GM12878 (cell line): ENCODE measurements at regions not wholly inside any gene's neighbourhood (a gene's known extent, or its start where the extent isn't known, plus 50 kb on each side); places are given as distances from the start of the nearest gene placed in this dataset.

ENCODE experiments used
- ATAC-seq: fragments of 200-7000 bp; cut with Tn5 transposase; 3 replicates; pipeline ENCODE4 v1.9.1; 2020; ENCODE audit warnings: mild to moderate bottlenecking, moderate library complexity
- BruUV-seq: library from RNA; stranded (reverse); fragments of 400-500 nt; replicated peaks from 2 replicates; lab custom pipeline; 2021; lab: Mats Ljungman, UMichigan
- CTCF ChIA-PET: fragments of 300-600 bp; sonication (Branson Sonifier 250); formaldehyde crosslinking; extraction: SDS; loops from one replicate; lab custom pipeline; 2021; ENCODE audit warnings: inconsistent platforms; lab: Yijun Ruan, JAX
- POLR2A ChIA-PET: fragments of 350-600 bp; formaldehyde crosslinking; extraction: SDS; loops from one replicate; lab custom pipeline; 2021; ENCODE audit warnings: inconsistent platforms; lab: Charles Lee
- RAD21 ChIA-PET: fragments of 300-600 bp; sonication (Branson Sonifier 250); formaldehyde crosslinking; loops from one replicate; lab custom pipeline; 2023; ENCODE audit warnings: antibody characterized with exemption; ENCODE audit not compliant: unreplicated experiment; lab: Charles Lee
- SMC1A ChIA-PET: fragments of 300-600 bp; sonication (Branson Sonifier 250); formaldehyde crosslinking; loops from one replicate; lab custom pipeline; 2023; ENCODE audit not compliant: unreplicated experiment, uncharacterized antibody; lab: Charles Lee
- DNase-seq: peaks from one replicate; pipeline ENCODE4 v3.0.0-alpha.2; 2011; ENCODE audit warnings: low read depth, low spot score
- FAIRE-seq: peaks from 3 replicates; lab custom pipeline; 2011; peaks lifted over from hg19 to GRCh38; lab: Jason Lieb, UNC
- H2AFZ ChIP-seq: 2 replicates; pipeline ENCODE4 v1.6.0; 2011; ENCODE audit warnings: low read depth, low read length, control low read depth; ENCODE audit not compliant: control insufficient read depth
- H3K27ac ChIP-seq: 2 replicates; pipeline ENCODE4 v1.5.1; 2011; ENCODE audit warnings: control low read depth; ENCODE audit not compliant: control insufficient read depth, insufficient read depth
- H3K27me3 ChIP-seq, 2 experiments: replicated peaks in 1 of 2; 2 replicates each; pipeline versions ENCODE4 v1.6.0 to v1.6.1; 2011; ENCODE audit warnings: low read length in 1 of 2; ENCODE audit not compliant: control insufficient read depth in 2 of 2, insufficient read depth in 2 of 2
- H3K36me3 ChIP-seq, 2 experiments: 2 replicates each; pipeline ENCODE4 v1.5.1; 2011; ENCODE audit warnings: low read length in 1 of 2; ENCODE audit not compliant: control insufficient read depth in 2 of 2, insufficient read depth in 2 of 2
- H3K4me1 ChIP-seq: 2 replicates; pipeline ENCODE4 v1.6.1; 2011; ENCODE audit warnings: mild to moderate bottlenecking, low read length, moderate library complexity, mixed read lengths; ENCODE audit not compliant: control insufficient read depth, insufficient read depth
- H3K4me2 ChIP-seq: 2 replicates; pipeline ENCODE4 v1.6.0; 2011; ENCODE audit warnings: control low read depth; ENCODE audit not compliant: control insufficient read depth, insufficient read depth
- H3K4me3 ChIP-seq: fragments of 200-600 bp; sonication (generic); 2 replicates; pipeline ENCODE4 v1.5.1; 2016
- H3K79me2 ChIP-seq: 2 replicates; pipeline ENCODE4 v1.6.0; 2011; ENCODE audit warnings: low read length; ENCODE audit not compliant: control insufficient read depth, insufficient read depth
- H3K9ac ChIP-seq: 2 replicates; pipeline ENCODE4 v1.8.0; 2011; ENCODE audit warnings: low read length, control low read depth, mixed read lengths; ENCODE audit not compliant: control insufficient read depth, insufficient read depth
- H3K9me3 ChIP-seq: replicated peaks from 3 replicates; pipeline ENCODE4 v1.5.1; 2011; ENCODE audit warnings: mild to moderate bottlenecking, low read length; ENCODE audit not compliant: control insufficient read depth, insufficient read depth
- H4K20me1 ChIP-seq: 2 replicates; pipeline ENCODE4 v1.6.0; 2011; ENCODE audit not compliant: control insufficient read depth, insufficient read depth
- ATF3 ChIP-seq: IDR thresholded peaks from 2 replicates; pipeline ENCODE4 v1.6.1; 2011; ENCODE audit warnings: low read depth, mild to moderate bottlenecking, low read length, moderate library complexity, borderline replicate concordance; ENCODE audit errors: extremely low read depth
- CHD2 ChIP-seq: IDR thresholded peaks from 2 replicates; pipeline ENCODE4 v1.6.1; 2011; ENCODE audit warnings: low read depth, low read length, improper control_type of control experiment, borderline replicate concordance
- IRF3 ChIP-seq: fragments of 450-650 bp; IDR thresholded peaks from 2 replicates; pipeline ENCODE4 v1.6.1; 2014; ENCODE audit warnings: mild to moderate bottlenecking
- KAT2A ChIP-seq: conservative IDR thresholded peaks from 2 replicates; pipeline ENCODE4 v1.6.1; 2011; ENCODE audit warnings: low read depth, low read length; ENCODE audit not compliant: control insufficient read depth
- NFYA ChIP-seq: IDR thresholded peaks from 2 replicates; pipeline ENCODE4 v1.6.1; 2011; ENCODE audit warnings: low read depth, mild to moderate bottlenecking, low read length, improper control_type of control experiment, borderline replicate concordance
- NR2C1 ChIP-seq: fragments of 450-650 bp; IDR thresholded peaks from 2 replicates; pipeline ENCODE4 v1.6.1; 2017; ENCODE audit warnings: antibody characterized with exemption, mild to moderate bottlenecking, moderate library complexity
- PAX5 ChIP-seq: IDR thresholded peaks from 2 replicates; pipeline ENCODE4 v1.6.1; 2011; ENCODE audit warnings: low read depth, low read length, borderline replicate concordance
- POLR2AphosphoS2 ChIP-seq: IDR thresholded peaks from 2 replicates; pipeline ENCODE4 v1.6.1; 2011; ENCODE audit warnings: low read depth, mild to moderate bottlenecking, low read length, improper control_type of control experiment, moderate library complexity
- ZBTB33 ChIP-seq: fragments of 450-650 bp; IDR thresholded peaks from 2 replicates; pipeline ENCODE4 v1.6.1; 2017; ENCODE audit warnings: mild to moderate bottlenecking
- ZNF622 ChIP-seq: fragments of 450-650 bp; IDR thresholded peaks from 2 replicates; pipeline ENCODE4 v1.6.1; 2017; ENCODE audit warnings: mild to moderate bottlenecking, inconsistent platforms
- WGBS: methylation state at CpG from one replicate; pipeline ENCODE4 v1.1.6; 2016; ENCODE audit warnings: low lambda C conversion rate; ENCODE audit not compliant: insufficient replicate concordance, insufficient coverage; ENCODE audit errors: missing lambda C conversion rate; 5-methylcytosine and 5-hydroxymethylcytosine counted together
- in situ Hi-C: fragments of 300-500 bp; cut with MboI; formaldehyde crosslinking; loops from 9 replicates; pipeline ENCODE4 v1.14.3; 2018; ENCODE audit warnings: mixed read lengths
- intact Hi-C: fragments of 100-400 bp; cut with micrococcal nuclease; formaldehyde crosslinking; loops from one replicate; pipeline ENCODE4 v1.14.2; 2022; ENCODE audit not compliant: unreplicated experiment
- TF ChIP-seq, protein P1 (sequence below): IDR thresholded peaks from 2 replicates; pipeline ENCODE4 v1.6.1; 2012; ENCODE audit warnings: low read depth, low read length, improper control_type of control experiment
- TF ChIP-seq, protein P2 (sequence below): fragments of 450-650 bp; IDR thresholded peaks from 2 replicates; pipeline ENCODE4 v1.6.1; 2018; ENCODE audit warnings: borderline replicate concordance, mild to moderate bottlenecking; ENCODE audit not compliant: partially characterized antibody
- TF ChIP-seq, protein P3 (sequence below): fragments of 450-650 bp; IDR thresholded peaks from 2 replicates; pipeline ENCODE4 v1.6.1; 2017; ENCODE audit warnings: borderline replicate concordance

- no peak overlapping the region for H3K4me3 ChIP-seq
- H3K9me3 ChIP-seq: no peaks in the 10 kb centered on the region; the same call in 2 of the 3 replicates
- intact Hi-C loops (no loop called here), in situ Hi-C loops (no loop called here)
- CTCF ChIA-PET: no interaction called here
- no peaks in the 10 kb centered on the region for H3K36me3 ChIP-seq
- H4K20me1 ChIP-seq: no peaks in the 10 kb centered on the region
- FAIRE-seq: no peak
- WGBS: 32% methylated on average over 16 of the region's 16 CpGs
- no peak for ATAC-seq
- BruUV-seq: no TSS peak
- no peak for TF ChIP-seq NFYA
- TF ChIP-seq, protein P1, sequence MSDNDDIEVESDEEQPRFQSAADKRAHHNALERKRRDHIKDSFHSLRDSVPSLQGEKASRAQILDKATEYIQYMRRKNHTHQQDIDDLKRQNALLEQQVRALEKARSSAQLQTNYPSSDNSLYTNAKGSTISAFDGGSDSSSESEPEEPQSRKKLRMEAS: no peak
- TF ChIP-seq, protein P2, sequence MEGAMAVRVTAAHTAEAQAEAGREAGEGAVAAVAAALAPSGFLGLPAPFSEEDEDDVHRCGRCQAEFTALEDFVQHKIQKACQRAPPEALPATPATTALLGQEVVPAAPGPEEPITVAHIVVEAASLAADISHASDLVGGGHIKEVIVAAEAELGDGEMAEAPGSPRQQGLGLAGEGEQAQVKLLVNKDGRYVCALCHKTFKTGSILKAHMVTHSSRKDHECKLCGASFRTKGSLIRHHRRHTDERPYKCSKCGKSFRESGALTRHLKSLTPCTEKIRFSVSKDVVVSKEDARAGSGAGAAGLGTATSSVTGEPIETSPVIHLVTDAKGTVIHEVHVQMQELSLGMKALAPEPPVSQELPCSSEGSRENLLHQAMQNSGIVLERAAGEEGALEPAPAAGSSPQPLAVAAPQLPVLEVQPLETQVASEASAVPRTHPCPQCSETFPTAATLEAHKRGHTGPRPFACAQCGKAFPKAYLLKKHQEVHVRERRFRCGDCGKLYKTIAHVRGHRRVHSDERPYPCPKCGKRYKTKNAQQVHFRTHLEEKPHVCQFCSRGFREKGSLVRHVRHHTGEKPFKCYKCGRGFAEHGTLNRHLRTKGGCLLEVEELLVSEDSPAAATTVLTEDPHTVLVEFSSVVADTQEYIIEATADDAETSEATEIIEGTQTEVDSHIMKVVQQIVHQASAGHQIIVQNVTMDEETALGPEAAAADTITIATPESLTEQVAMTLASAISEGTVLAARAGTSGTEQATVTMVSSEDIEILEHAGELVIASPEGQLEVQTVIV: no peak
- TF ChIP-seq, protein P3, sequence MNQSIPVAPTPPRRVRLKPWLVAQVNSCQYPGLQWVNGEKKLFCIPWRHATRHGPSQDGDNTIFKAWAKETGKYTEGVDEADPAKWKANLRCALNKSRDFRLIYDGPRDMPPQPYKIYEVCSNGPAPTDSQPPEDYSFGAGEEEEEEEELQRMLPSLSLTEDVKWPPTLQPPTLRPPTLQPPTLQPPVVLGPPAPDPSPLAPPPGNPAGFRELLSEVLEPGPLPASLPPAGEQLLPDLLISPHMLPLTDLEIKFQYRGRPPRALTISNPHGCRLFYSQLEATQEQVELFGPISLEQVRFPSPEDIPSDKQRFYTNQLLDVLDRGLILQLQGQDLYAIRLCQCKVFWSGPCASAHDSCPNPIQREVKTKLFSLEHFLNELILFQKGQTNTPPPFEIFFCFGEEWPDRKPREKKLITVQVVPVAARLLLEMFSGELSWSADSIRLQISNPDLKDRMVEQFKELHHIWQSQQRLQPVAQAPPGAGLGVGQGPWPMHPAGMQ: no peak
- TF ChIP-seq CHD2: no peak
- no peak for TF ChIP-seq ZBTB33
- TF ChIP-seq ZNF622: no peak
- no peak for TF ChIP-seq PAX5
- no peak for TF ChIP-seq IRF3
- no peak for TF ChIP-seq ATF3
- TF ChIP-seq KAT2A: no peak
- TF ChIP-seq POLR2AphosphoS2: no peak
- TF ChIP-seq NR2C1: no peak
- RAD21 ChIA-PET: no interaction called here
- SMC1A ChIA-PET: no interaction called here
- H3K4me2 ChIP-seq: no peak overlapping the region
- H3K9ac ChIP-seq: no peak overlapping the region
- no peak overlapping the region for H3K27ac ChIP-seq
- H3K27me3 ChIP-seq: no peaks in the 10 kb centered on the region
- POLR2A ChIA-PET: no interaction called here
- DNase-seq: no peak
- H2AFZ ChIP-seq: no peak overlapping the region
- no peaks in the 10 kb centered on the region for H3K79me2 ChIP-seq
- H3K4me1 ChIP-seq: no peaks in the 10 kb centered on the region; the same call in 1 of the 2 replicates
Measured at GRCh38 chr6:166713434-166714186, 86.6 kb upstream of the RPS6KA2 start.
